Endothelial cell of umbilical vein (primary cell): ENCODE measurements at regions not wholly inside any gene's neighbourhood (a gene's known extent, or its start where the extent isn't known, plus 50 kb on each side); places are given as distances from the start of the nearest gene placed in this dataset.
"Not testable (repeated sequence)": the region's sequence is repeated elsewhere in the genome, so short reads cannot be mapped to it uniquely, and the experiment has no call there.

Experiments
- BruUV-seq: library from RNA; stranded (reverse); fragments of 400-500 nt; replicated peaks from 2 replicates; lab custom pipeline; 2021; lab: Mats Ljungman, UMichigan
- CTCF ChIA-PET: fragments of 300-600, 350-600 bp; sonication (Branson Sonifier 250); formaldehyde crosslinking; loops from one replicate; lab custom pipeline; 2021; ENCODE audit warnings: antibody characterized with exemption, inconsistent platforms; lab: Charles Lee
- POLR2A ChIA-PET: fragments of 300-600, 350-600 bp; sonication (Branson Sonifier 250); formaldehyde crosslinking; loops from one replicate; lab custom pipeline; 2021; ENCODE audit warnings: antibody characterized with exemption, inconsistent platforms; lab: Charles Lee
- DNase-seq: peaks from one replicate; pipeline ENCODE4 v3.0.0-alpha.2; 2011; ENCODE audit warnings: low read depth, low spot score
- FAIRE-seq: peaks from 2 replicates; lab custom pipeline; 2011; peaks lifted over from hg19 to GRCh38; lab: Jason Lieb, UNC
- H2AFZ ChIP-seq: 2 replicates; pipeline ENCODE4 v1.6.0; 2012; ENCODE audit warnings: low read depth, low read length, control low read depth, inconsistent platforms
- H3K27ac ChIP-seq: 2 replicates; pipeline ENCODE4 v1.5.1; 2011; ENCODE audit warnings: low read depth, mild to moderate bottlenecking, control low read depth, low read length, moderate library complexity; ENCODE audit not compliant: insufficient read depth
- H3K27me3 ChIP-seq, 2 experiments: 2 replicates each; pipeline versions ENCODE4 v1.6.0 to v1.6.1; 2011; ENCODE audit warnings: low read length in 2 of 2, mixed read lengths in 1 of 2; ENCODE audit not compliant: control insufficient read depth in 2 of 2, insufficient read depth in 2 of 2
- H3K36me3 ChIP-seq, 2 experiments: 2 replicates in 1 of 2; 3 replicates in 1 of 2; pipeline ENCODE4 v1.5.1; 2011; ENCODE audit warnings: low read length in 2 of 2, mild to moderate bottlenecking in 1 of 2, moderate library complexity in 1 of 2; ENCODE audit not compliant: control insufficient read depth in 2 of 2, insufficient read depth in 2 of 2; ENCODE audit errors: extremely low read depth in 1 of 2
- H3K4me1 ChIP-seq: 3 replicates; pipeline ENCODE4 v1.5.1; 2011; ENCODE audit warnings: mild to moderate bottlenecking, low read length; ENCODE audit not compliant: control insufficient read depth, insufficient read depth; ENCODE audit errors: extremely low read depth
- H3K4me2 ChIP-seq: 2 replicates; pipeline ENCODE4 v1.6.1; 2011; ENCODE audit warnings: low read length, control low read depth, mixed read lengths; ENCODE audit not compliant: insufficient read depth
- H3K4me3 ChIP-seq, 3 experiments: fragments of 200-600 bp in 1 of 3; sonication (generic), shearing (Covaris generic) in 1 of 3; replicated peaks in 1 of 3; 2 replicates each; pipeline ENCODE4 v1.5.1; 2011 to 2016; ENCODE audit warnings: control low read depth in 3 of 3, low read length in 3 of 3, mild to moderate bottlenecking in 2 of 3, inconsistent platforms in 1 of 3, low read depth in 1 of 3, moderate library complexity in 1 of 3; ENCODE audit not compliant: insufficient read depth in 1 of 3
- H3K79me2 ChIP-seq: 2 replicates; pipeline ENCODE4 v1.6.0; 2012; ENCODE audit warnings: low read length, inconsistent platforms; ENCODE audit not compliant: control insufficient read depth, insufficient read depth
- H3K9ac ChIP-seq: replicated peaks from 2 replicates; pipeline ENCODE3; 2011; ENCODE audit warnings: low read length, control low read depth; ENCODE audit not compliant: insufficient read depth; ENCODE audit errors: extremely low read depth
- H3K9me1 ChIP-seq: replicated peaks from 3 replicates; pipeline ENCODE4 v1.6.0; 2011; ENCODE audit warnings: mild to moderate bottlenecking, low read length; ENCODE audit not compliant: control insufficient read depth, insufficient read depth; ENCODE audit errors: extremely low read depth
- H3K9me3 ChIP-seq: replicated peaks from 2 replicates; pipeline ENCODE4 v1.5.1; 2012; ENCODE audit warnings: low read length, inconsistent platforms; ENCODE audit not compliant: control insufficient read depth, insufficient read depth
- H4K20me1 ChIP-seq: replicated peaks from 2 replicates; pipeline ENCODE3; 2011; ENCODE audit warnings: mild to moderate bottlenecking, low read length; ENCODE audit not compliant: control insufficient read depth, insufficient read depth; ENCODE audit errors: extremely low read depth
- EZH2 ChIP-seq: IDR thresholded peaks from 2 replicates; pipeline ENCODE4 v1.6.1; 2012; ENCODE audit warnings: borderline replicate concordance, low read depth, mild to moderate bottlenecking, moderate library complexity, low read length, inconsistent platforms; ENCODE audit not compliant: severe bottlenecking
- FOS ChIP-seq: IDR thresholded peaks from 2 replicates; pipeline ENCODE4 v1.6.1; 2011; ENCODE audit warnings: mild to moderate bottlenecking, low read length, moderate library complexity, borderline replicate concordance; ENCODE audit not compliant: insufficient read depth
- JUN ChIP-seq: IDR thresholded peaks from 2 replicates; pipeline ENCODE4 v1.6.1; 2011; ENCODE audit warnings: borderline replicate concordance, low read depth; ENCODE audit not compliant: insufficient read length, insufficient read depth
- POLR2A ChIP-seq: IDR thresholded peaks from 2 replicates; pipeline ENCODE4 v1.6.1; 2012; ENCODE audit warnings: low read depth, mild to moderate bottlenecking, control low read depth, low read length
- dilution Hi-C: fragments of 300-500 bp; cut with MboI; formaldehyde crosslinking; loops from one replicate; pipeline ENCODE4 v1.15.0; 2019; ENCODE audit warnings: low sequenced_read_pairs; ENCODE audit not compliant: extremely low pct_ligation_motif_present
- intact Hi-C: fragments of 100-400 bp; cut with micrococcal nuclease; formaldehyde crosslinking; loops from one replicate; pipeline ENCODE4 v1.10.0; 2022
- TF ChIP-seq, protein P1 (sequence below), 2 donors: IDR thresholded peaks; 1 replicate in 1 of 2; 2 replicates in 1 of 2; pipeline ENCODE4 v1.5.1; 2011; ENCODE audit warnings: low read length in 2 of 2, mild to moderate bottlenecking in 2 of 2, moderate library complexity in 2 of 2, control low read depth in 1 of 2, inconsistent platforms in 1 of 2, low read depth in 1 of 2; ENCODE audit not compliant: insufficient read depth in 1 of 2; ENCODE audit errors: extremely low read depth in 1 of 2

DNA sequence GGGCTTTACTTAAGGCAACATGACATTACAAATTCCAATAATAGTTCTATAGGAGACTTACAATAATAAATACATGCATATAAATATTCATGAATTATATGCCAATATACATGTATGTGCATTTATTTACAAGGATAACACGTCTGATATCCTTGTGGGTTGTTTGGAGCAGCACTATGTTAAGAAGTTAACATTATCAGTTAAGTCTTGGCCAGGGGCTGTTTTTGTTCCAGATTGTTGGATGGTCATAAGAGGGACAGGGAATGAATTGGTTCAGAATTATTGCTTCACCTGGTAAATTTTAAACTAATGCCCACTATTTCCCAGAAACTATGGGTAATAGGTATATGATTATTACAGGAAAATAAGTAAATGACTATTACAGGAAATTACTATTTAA, 81.3 kb upstream of the MMS22L start:
- Histone ChIP-seq H3K27ac (no peak overlapping the region), H3K36me3 (no peaks in the 10 kb centered on the region), H2AFZ (no peak overlapping the region), H4K20me1 (no peaks in the 10 kb centered on the region), H3K4me3 (no peak overlapping the region), H3K79me2 (no peaks in the 10 kb centered on the region), H3K4me1 (no peaks in the 10 kb centered on the region), H3K9me3 (no peaks in the 10 kb centered on the region), H3K9me1 (no peaks in the 10 kb centered on the region), H3K27me3 (peaks cover 0 to 2% of the 10 kb centered on the region in 2 experiments), H3K4me2 (no peak overlapping the region), H3K9ac (no peak overlapping the region)
- CTCF ChIA-PET: interaction anchor here (1.5 kb wide), 1 partner anchor 150 kb away, joined by 4 read pairs; no protein-coding TSS in a partner anchor
- FAIRE-seq (no peak), DNase-seq (no peak)
- no TSS peak for BruUV-seq
- POLR2A ChIA-PET: no interaction called here
- TF ChIP-seq EZH2 (no peak), FOS (no peak), JUN (no peak), POLR2A (no peak)
- TF ChIP-seq, protein P1, sequence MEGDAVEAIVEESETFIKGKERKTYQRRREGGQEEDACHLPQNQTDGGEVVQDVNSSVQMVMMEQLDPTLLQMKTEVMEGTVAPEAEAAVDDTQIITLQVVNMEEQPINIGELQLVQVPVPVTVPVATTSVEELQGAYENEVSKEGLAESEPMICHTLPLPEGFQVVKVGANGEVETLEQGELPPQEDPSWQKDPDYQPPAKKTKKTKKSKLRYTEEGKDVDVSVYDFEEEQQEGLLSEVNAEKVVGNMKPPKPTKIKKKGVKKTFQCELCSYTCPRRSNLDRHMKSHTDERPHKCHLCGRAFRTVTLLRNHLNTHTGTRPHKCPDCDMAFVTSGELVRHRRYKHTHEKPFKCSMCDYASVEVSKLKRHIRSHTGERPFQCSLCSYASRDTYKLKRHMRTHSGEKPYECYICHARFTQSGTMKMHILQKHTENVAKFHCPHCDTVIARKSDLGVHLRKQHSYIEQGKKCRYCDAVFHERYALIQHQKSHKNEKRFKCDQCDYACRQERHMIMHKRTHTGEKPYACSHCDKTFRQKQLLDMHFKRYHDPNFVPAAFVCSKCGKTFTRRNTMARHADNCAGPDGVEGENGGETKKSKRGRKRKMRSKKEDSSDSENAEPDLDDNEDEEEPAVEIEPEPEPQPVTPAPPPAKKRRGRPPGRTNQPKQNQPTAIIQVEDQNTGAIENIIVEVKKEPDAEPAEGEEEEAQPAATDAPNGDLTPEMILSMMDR (IDR thresholded peaks at IDR 0.05; ENCODE audit: extremely low read depth in 1 of 2, insufficient read depth in 1 of 2, low read depth in 1 of 2, low read length in 2 of 2): no peak
- dilution Hi-C loops (no loop called here), intact Hi-C loops (no loop called here)

DNA sequence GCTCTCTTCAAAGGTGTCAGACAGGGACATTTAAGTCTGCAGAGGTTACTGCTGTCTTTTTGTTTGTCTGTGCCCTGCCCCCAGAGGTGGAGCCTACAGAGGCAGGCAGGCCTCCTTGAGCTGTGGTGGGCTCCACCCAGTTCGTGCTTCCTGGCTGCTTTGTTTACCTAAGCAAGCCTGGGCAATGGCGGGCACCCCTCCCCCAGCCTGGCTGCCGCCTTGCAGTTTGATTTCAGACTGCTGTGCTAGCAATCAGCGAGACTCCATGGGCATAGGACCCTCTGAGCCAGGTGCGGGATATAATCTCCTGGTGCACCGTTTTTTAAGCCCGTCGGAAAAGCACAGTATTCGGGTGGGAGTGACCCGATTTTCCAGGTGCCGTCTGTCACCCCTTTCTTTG, 99.1 kb upstream of the MMS22L start:
- H4K20me1 ChIP-seq, H3K4me3 ChIP-seq, DNase-seq, POLR2A ChIA-PET, H3K9ac ChIP-seq, H3K27me3 ChIP-seq, CTCF ChIA-PET, H3K27ac ChIP-seq, dilution Hi-C loops, H3K79me2 ChIP-seq, BruUV-seq, H3K9me3 ChIP-seq, H3K4me2 ChIP-seq, H3K9me1 ChIP-seq, intact Hi-C loops, FAIRE-seq, H3K4me1 ChIP-seq, H3K36me3 ChIP-seq, H2AFZ ChIP-seq: not testable (repeated sequence)
